Ishikawa (cell line): ENCODE measurements at regions not wholly inside any gene's neighbourhood (a gene's known extent, or its start where the extent isn't known, plus 50 kb on each side); places are given as distances from the start of the nearest gene placed in this dataset.

Source experiments
- CEBPB ChIP-seq: IDR thresholded peaks from 2 replicates; pipeline ENCODE4 v1.6.1; 2012
- CREB1 ChIP-seq: IDR thresholded peaks from 2 replicates; pipeline ENCODE4 v1.6.1; 2012; ENCODE audit warnings: low read depth
- EGR1 ChIP-seq: IDR thresholded peaks from 2 replicates; pipeline ENCODE4 v1.6.1; 2012
- EP300 ChIP-seq: IDR thresholded peaks from 2 replicates; pipeline ENCODE4 v1.6.1; 2012; ENCODE audit warnings: borderline replicate concordance
- FOXM1 ChIP-seq: IDR thresholded peaks from 2 replicates; pipeline ENCODE4 v1.6.1; 2012; ENCODE audit warnings: low read depth, borderline replicate concordance
- NFIC ChIP-seq: IDR thresholded peaks from 2 replicates; pipeline ENCODE4 v1.6.1; 2012
- RAD21 ChIP-seq: IDR thresholded peaks from 2 replicates; pipeline ENCODE4 v1.6.1; 2012; ENCODE audit warnings: low read depth
- TAF1 ChIP-seq: IDR thresholded peaks from 2 replicates; pipeline ENCODE4 v1.6.1; 2012; ENCODE audit warnings: low read depth, mild to moderate bottlenecking
- TCF12 ChIP-seq: IDR thresholded peaks from 2 replicates; pipeline ENCODE4 v1.6.1; 2012; ENCODE audit warnings: low read depth
- TEAD4 ChIP-seq: IDR thresholded peaks from 2 replicates; pipeline ENCODE4 v1.6.1; 2012
- YY1 ChIP-seq: IDR thresholded peaks from 2 replicates; pipeline ENCODE4 v1.6.1; 2012; ENCODE audit warnings: low read depth
- ZBTB7A ChIP-seq: IDR thresholded peaks from 2 replicates; pipeline ENCODE4 v1.6.1; 2012; ENCODE audit warnings: low read depth
- TF ChIP-seq, protein P1 (sequence below): IDR thresholded peaks from 2 replicates; pipeline ENCODE4 v1.6.1; 2012; ENCODE audit warnings: low read depth, mild to moderate bottlenecking
- TF ChIP-seq, protein P2 (sequence below): IDR thresholded peaks from 2 replicates; pipeline ENCODE4 v1.6.1; 2012
- TF ChIP-seq, protein P3 (sequence below): IDR thresholded peaks from 2 replicates; pipeline ENCODE4 v1.6.1; 2012

DNA sequence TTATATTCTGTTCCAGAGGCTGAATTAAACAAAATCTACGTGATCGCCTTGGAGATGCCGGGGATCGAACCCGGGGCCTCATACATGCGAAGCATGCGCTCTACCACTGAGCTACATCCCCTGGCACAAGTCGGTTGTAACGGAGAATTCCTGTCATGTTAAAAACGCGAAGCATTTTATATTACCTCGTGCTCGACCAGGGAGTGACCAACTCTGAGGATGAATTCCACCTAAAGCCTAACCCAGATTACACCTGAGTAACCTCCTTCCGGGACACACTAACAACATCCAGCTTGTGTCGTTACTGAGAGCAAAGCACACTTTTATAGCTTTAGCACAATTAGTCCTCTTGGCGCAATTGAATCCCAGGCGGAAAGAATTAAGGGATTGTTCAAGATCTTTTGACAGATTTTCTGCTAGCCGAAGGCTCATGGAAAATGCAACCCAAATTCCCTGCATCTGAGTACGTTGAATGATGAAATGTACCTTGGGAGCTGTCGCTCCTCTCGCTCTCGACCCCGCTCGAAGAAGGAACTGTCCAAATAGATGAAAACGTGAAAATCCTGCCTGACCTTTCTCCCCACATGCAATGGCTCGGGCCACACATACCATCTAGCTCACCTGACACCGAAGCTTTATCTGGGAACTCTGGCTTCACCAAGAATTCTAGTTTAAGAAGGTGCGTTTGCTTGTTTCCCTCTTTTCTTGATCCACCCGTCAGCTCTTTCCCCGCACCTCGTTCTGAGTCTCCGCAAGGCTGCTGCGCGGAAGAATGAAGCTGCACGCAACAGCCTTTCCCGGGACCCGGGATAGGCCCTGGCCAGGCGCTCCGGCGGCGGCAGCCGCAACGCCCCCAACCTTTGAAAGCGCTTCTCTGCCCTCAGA is 148.3 kb downstream of the GPX5 start:
- TF ChIP-seq, protein P1, sequence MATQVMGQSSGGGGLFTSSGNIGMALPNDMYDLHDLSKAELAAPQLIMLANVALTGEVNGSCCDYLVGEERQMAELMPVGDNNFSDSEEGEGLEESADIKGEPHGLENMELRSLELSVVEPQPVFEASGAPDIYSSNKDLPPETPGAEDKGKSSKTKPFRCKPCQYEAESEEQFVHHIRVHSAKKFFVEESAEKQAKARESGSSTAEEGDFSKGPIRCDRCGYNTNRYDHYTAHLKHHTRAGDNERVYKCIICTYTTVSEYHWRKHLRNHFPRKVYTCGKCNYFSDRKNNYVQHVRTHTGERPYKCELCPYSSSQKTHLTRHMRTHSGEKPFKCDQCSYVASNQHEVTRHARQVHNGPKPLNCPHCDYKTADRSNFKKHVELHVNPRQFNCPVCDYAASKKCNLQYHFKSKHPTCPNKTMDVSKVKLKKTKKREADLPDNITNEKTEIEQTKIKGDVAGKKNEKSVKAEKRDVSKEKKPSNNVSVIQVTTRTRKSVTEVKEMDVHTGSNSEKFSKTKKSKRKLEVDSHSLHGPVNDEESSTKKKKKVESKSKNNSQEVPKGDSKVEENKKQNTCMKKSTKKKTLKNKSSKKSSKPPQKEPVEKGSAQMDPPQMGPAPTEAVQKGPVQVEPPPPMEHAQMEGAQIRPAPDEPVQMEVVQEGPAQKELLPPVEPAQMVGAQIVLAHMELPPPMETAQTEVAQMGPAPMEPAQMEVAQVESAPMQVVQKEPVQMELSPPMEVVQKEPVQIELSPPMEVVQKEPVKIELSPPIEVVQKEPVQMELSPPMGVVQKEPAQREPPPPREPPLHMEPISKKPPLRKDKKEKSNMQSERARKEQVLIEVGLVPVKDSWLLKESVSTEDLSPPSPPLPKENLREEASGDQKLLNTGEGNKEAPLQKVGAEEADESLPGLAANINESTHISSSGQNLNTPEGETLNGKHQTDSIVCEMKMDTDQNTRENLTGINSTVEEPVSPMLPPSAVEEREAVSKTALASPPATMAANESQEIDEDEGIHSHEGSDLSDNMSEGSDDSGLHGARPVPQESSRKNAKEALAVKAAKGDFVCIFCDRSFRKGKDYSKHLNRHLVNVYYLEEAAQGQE: peak; percentile 61
- no peak for TF ChIP-seq EP300
- no peak for TF ChIP-seq CEBPB
- no peak for TF ChIP-seq ZBTB7A
- no peak for TF ChIP-seq TAF1
- TF ChIP-seq TCF12: 0 out of 2 replicates have a peak, but pooled peaks have one; percentile 46
- no peak for TF ChIP-seq FOXM1
- TF ChIP-seq, protein P2, sequence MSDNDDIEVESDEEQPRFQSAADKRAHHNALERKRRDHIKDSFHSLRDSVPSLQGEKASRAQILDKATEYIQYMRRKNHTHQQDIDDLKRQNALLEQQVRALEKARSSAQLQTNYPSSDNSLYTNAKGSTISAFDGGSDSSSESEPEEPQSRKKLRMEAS: peak; percentile 83
- TF ChIP-seq RAD21: no peak
- TF ChIP-seq NFIC: 0 out of 2 replicates have a peak, but pooled peaks have one; percentile 16
- peak; percentile 92 for TF ChIP-seq TEAD4
- TF ChIP-seq, protein P3, sequence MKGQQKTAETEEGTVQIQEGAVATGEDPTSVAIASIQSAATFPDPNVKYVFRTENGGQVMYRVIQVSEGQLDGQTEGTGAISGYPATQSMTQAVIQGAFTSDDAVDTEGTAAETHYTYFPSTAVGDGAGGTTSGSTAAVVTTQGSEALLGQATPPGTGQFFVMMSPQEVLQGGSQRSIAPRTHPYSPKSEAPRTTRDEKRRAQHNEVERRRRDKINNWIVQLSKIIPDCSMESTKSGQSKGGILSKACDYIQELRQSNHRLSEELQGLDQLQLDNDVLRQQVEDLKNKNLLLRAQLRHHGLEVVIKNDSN: no peak
- no peak for TF ChIP-seq EGR1
- peak; percentile 41; the same call in 1 of the 2 replicates for TF ChIP-seq YY1
- TF ChIP-seq CREB1: peak; percentile 43

DNA sequence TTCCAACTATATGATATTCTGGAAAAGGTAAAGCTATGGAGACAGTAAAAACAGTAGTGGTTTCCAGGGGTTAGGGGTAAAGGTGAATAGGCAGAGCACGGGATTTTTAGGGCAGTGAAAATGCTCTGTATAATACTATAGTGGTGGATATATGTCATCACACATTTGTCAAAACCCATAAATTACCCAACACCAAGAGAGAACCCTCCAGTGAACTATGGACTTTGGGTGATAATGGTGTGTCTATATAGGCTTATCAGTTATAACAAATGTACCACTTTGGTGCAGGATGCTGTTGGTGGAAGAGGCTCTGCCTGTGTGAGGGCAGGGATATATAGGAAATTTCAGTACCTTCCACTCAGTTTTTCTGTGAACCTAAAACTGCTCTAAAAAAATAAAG is 149.9 kb downstream of the GPX5 start:
- TF ChIP-seq EGR1: no peak

DNA sequence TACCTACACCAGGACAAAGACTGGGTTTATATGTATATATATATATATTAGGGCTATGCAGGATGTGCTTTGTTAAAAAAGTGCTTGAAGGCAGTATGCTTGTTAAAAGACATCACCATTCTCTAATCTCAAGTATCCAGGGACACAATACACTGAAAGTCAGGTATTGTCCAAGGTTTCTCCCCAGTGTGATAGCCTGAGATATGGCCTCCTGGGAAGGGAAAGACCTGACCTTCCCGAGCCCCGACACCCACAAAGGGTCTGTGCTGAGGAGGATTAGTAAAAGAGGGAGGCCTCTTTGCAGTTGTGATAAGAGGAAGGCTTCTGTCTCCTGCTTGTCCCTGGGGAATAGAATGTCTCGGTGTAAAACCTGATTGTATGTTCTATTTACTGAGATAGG is 156.9 kb downstream of the GPX5 start:
- no peak for TF ChIP-seq CREB1

DNA sequence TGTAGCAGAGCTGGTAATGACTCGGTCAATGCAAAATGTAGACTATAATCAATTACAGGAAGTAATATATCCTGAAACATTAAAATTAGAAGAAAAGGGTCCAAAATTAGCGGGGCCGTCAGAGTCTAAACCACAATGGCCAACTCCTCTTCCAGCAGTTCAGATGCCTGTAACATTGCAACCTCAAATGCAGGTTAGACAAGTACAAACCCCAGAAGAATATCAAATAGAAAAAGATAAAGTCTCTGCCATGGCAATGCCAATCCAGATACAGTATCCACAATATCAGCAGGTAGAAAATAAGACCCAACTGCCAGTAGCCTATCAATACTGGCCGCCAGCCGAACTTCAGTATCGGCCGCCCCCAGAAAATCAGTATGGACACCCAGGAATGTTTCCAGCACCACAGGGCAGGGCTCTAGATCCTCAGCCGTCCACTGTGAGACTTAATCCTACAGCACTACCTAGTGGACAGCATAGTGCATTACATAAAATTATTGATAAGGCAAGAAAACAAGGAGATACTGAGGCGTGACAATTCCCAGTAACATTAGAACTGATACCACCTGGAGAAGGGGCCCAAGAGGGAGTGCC is 158.4 kb downstream of the GPX5 start:
- TF ChIP-seq ZBTB7A (no peak), TEAD4 (0 out of 2 replicates have a peak, but pooled peaks have one; percentile 13), RAD21 (peak; percentile 93)

DNA sequence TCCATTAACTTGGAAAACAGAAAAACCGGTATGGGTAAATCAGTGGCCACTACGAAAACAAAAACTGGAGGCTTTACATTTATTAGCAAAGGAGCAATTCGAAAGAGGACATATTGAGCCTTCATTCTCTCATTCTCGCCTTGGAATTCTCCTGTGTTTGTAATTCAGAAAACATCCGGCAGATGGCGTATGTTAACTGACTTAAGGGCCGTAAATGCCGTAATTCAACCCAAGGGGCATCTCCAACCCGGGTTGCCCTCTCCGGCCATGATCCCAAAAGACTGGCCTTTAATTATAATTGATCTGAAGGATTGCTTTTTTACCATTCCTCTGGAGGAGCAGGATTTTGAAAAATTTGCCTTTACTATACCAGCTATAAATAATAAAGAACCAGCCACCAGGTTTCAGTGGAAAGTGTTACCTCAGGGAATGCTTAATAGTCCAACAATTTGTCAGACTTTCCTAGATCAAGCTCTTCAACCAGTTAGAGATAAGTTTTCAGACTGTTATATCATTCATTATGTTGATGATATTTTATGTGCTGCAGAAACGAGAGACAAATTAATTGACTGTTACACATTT is 160.9 kb downstream of the GPX5 start:
- peak; percentile 77 for TF ChIP-seq RAD21
- TF ChIP-seq TEAD4: peak; percentile 26; the same call in 1 of the 2 replicates

DNA sequence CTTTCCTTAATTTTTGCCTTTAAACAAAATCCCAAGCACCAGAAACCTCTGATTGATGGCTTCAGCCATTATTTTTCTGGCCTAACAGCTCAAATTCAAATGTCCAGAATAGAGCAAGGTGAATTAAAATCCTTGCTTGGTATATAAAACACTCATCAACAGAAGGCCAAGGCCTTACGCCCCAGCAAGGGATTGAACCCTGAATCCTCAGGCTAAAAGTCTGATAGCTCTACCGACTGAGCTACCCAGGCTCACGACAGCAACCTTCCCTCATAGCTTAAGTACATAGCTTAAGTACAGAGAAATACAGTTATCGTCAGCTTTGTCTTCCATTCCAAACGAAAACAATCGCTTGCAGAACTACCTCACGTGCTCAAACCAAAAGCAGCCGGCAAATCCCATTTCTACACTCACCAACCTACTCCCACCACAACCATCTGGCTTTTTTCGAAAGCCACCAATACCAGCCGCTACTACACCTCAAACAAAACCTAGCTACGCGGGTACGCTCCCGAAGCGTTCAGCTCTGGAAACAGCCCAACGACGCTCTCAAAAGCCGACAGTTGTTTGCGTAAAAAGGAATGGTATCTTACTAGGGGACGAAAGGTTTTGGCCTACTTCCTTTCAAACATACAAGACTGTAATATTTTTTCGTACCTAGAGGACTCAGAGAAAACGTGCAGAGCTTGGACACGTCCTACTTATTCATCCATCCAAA is 167.5 kb downstream of the GPX5 start:
- TF ChIP-seq, protein P2: no peak
- no peak for TF ChIP-seq FOXM1
- TF ChIP-seq NFIC: no peak
- TF ChIP-seq EGR1: no peak
- no peak for TF ChIP-seq CEBPB
- TF ChIP-seq TEAD4: no peak
- TF ChIP-seq, protein P1: no peak
- TF ChIP-seq RAD21: no peak
- no peak for TF ChIP-seq CREB1
- TF ChIP-seq ZBTB7A: no peak
- no peak for TF ChIP-seq YY1
- TF ChIP-seq EP300: no peak
- TF ChIP-seq TAF1: no peak
- TF ChIP-seq, protein P3: no peak
- TF ChIP-seq TCF12: no peak
